ENCODE measurements at regions not wholly inside any gene's neighbourhood (a gene's known extent, or its start where the extent isn't known, plus 50 kb on each side); places are given as distances from the start of the nearest gene placed in this dataset.

DNA sequence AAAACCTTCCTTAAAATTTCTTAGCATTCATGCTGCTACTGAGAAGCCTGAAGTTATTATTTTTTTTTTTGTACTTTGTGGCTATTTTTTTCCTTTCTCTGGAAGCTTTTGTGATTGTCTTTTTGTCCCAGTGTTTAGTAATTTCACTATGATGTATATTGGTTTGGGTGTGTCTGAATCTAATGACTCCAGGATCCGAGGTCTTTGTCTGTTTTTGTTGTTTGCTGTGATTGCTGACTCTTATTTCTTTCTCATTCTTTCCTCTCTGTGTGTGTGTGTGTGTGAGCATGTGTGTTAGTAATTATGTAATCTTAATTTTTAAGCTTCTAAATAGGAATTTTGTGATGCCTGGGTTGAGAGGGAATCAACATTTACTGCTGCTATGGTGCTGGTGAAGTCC is 152.0 kb downstream of the RAP2B start:
- no peak for DNase-seq

DNA sequence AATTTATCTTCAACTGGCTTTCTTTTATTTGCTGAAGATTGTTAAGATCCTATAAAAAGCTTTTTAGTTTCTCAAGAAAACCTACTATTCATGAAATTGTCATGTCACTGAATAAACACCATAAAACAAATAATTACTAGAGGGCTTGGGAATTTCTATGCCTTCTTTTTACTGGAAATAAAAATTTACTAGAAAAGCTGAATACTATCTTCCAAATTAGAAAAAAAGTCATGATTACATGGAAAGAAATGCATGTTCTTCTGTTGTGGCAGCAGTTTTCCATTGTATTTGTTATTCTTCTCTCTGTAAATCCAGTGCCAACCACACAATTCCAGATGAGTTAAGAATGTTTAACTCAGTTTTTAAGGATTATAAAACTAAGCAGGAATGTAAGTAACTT is 153.8 kb downstream of the RAP2B start:
- no peak for DNase-seq

- DNase-seq: no peak
Observed at GRCh38 chr3:153319705-153320554, 157.9 kb downstream of the RAP2B start.

- no peak for DNase-seq
Observed at GRCh38 chr3:153320585-153321128, 158.6 kb downstream of the RAP2B start.

GRCh38 chr3:153328690-153329089 is 166.7 kb downstream of the RAP2B start:
- DNase-seq: no peak

DNA sequence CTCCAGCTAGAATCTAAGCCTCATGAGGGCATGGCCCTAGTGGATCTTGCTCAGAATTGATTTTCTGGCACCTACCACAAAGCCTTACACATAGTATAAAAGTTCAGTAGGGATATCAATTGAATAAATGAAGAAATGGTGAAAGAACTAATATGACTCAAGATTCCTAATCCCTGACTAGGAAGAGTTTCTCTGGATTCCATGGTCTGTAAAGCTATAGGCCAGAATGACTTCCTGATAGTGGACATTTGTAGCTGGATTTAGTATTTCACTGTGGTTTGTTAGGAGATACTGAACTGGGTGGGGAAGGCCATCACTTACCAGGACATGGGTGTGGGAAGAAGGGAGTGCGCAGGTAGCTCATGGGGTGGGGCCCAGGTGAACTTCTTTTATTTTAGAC is 168.9 kb downstream of the RAP2B start:
- DNase-seq: no peak

DNA sequence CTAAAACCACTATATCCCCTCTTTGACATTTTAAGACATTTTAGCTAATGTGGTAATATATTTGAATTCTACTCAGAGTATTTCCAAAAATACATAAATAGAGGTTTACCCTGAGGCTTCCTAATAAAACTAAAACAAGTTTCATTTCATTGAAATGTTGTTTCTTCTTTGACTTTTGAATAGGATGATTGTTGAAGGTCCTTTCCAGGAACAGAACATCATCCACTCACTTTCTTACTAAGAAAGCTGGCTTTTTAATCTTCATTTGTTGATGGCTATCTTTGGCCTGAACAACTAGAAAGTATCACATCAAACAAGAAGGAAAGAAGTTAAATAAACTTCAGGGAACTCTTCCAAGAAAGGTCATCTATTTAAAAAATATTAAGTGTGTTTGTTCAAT is 169.7 kb downstream of the RAP2B start:
- no peak for DNase-seq

GRCh38 chr3:153334558-153334957 is 172.5 kb downstream of the RAP2B start:
- no peak for DNase-seq

GRCh38 chr3:153337369-153337768 is 175.3 kb downstream of the RAP2B start:
- no peak for DNase-seq

- DNase-seq: no peak
Observed at GRCh38 chr3:153338487-153338886, 176.5 kb downstream of the RAP2B start.

DNA sequence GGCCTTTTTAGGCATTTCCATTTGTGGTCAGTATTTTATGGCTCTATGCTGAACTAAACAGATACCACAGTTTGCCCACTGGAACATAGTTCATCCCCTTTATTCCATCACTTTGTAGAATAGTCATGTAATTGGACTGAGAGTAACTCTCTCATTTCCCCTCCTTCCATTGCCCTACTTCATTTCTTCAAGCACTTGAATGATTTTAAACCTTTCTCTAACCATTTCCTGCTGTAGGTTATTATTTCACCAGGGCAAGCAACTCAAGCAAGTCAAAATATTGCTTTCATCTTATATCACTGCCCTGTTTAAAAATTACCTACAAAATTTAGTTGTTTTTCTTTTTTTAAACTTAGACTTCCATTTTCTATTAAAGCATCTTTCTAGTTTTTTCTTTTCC is 177.0 kb downstream of the RAP2B start:
- no peak for DNase-seq

DNA sequence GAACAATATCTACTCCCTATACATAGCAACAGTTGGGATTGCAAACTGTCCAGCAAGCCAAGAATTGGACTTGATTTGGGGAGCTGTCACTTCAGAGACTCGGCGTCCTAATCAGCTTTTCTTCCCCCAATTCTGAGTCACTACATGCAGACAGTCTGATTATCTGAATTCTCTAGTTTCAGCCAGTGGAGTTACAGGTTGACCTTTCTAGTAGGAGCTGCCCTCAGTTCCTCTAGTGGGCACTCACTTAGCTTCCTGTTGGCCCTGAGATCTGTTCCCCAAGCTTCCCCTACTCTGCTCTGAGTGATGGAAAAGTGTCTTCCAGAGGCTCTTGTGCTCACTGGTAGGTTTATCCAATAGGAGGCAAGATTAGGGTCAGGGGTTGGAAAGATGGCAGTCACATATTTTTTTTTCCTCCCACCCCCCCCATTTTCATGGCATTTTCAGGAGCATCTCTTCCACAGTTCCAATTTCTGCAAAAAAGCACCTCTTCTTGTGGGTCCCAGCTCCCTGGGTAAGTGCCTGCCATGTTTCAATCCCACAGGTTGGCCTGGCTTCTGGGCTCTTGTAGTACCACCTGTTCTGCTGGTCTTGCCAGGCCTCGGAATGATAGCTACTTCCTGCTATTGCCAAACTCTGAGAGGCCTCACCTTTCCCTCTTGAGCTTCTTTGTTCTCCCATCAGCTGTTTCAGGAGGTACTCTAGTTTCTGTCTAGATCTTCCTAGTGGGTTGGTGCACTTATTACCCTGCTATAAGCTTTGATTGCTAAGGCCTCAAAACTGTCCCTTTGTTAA is 182.2 kb downstream of the RAP2B start:
- DNase-seq: no peak

- DNase-seq: no peak
Observed at GRCh38 chr3:153348457-153349107, 186.6 kb downstream of the RAP2B start.

GRCh38 chr3:153349108-153349499 is 187.1 kb downstream of the RAP2B start:
- DNase-seq: no peak

- DNase-seq: no peak
Observed at GRCh38 chr3:153350420-153350819, 188.4 kb downstream of the RAP2B start.

GRCh38 chr3:153354641-153355040 is 192.6 kb downstream of the RAP2B start:
- no peak for DNase-seq

DNA sequence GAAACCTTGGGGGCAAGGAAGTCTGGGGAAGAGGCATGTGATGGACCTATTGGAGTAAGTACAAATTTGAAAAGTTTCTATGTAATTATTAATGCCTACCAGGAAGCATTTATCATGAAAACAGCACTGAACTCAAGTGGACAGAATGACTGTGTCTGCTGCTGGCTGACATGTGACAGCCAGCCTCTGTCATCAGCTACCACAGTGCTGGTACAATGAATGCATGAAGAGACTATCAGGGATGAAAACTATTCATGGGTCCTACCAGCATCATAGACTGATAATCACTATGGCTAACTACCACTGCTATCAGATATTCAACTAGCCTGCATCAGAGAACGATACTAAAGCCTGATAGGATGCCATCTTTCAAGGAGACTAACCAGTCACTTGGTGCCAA is 193.5 kb downstream of the RAP2B start:
- no peak for DNase-seq

- no peak for DNase-seq
Observed at GRCh38 chr3:153356908-153357307, 194.9 kb downstream of the RAP2B start.

GRCh38 chr3:153357436-153357835 is 195.4 kb downstream of the RAP2B start:
- no peak for DNase-seq

DNA sequence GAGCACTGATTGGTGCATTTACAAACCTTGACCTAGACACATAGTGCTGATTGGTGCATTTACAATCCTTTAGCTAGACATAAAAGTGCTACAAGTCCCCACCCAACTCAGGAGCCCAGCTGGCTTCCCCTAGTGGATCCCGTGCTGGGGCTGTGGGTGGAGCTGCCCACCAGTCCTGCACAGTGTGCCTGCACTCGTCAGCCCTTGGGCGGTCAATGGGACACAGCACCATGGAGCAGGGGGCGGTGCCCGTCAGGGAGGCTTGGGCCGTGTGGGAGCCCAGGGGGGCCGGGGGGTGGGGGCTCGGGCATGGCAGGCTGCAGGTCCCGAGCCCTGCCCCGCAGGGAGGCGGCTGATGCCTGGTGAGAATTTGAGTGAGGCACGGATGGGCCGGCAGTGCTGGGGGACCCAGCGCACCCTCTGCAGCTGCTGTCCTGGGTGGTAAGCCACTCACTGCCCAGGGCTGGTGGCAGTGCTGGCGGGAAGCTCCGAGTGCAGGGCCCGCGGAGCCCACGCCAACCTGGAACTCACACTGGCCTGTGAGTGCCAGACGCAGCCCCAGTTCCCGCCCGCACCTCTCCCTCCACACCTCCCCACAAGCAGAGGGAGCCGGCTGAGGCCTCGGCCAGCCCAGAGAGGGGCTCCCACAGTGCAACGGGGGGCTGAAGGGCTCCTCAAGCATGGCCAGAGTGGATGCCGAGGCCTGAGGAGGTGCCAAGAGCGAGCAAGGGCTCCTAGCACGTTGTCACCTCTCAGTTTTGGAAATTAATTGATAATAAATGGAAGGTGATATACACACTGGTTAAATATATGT is 207.7 kb downstream of the RAP2B start:
- DNase-seq: no peak

DNA sequence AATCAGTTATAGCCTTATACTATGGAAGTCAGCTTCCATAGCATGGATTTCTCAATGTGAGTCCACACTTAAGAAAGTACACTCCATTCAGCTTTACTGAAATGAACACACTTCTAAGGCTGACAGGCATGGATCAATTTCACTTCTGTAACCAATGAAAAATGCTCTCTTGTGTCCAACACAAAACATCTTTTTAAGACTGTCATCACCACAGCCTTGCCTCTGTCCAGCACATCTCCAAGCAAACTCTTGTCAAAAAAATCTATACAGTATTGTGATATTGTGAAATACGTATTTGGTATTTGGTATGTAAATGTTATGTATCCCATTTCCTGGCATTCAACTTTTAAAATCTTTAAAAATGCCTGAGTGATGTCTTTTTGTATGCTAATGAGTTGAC is 208.7 kb downstream of the RAP2B start:
- no peak for DNase-seq

GRCh38 chr3:153372326-153372725 is 210.3 kb downstream of the RAP2B start:
- DNase-seq: no peak

DNA sequence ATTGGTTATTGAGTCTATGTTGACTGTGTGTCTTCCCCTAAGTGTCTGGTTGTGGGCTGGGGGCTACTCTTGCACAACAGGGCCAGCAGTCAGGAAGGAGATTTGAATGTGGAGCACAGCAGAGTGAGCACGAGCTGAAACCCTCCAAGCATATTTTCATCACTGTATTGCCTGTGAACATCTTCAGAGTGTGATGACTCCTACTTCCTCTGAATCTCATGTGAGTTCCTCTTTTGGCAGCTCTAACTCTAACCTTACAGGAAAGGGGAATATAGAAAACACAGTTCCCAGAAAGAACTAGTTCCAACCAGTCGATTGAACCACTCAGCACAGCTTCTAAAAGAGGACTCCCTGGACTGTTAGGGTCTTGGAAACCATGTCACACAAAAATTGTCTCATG is 211.6 kb downstream of the RAP2B start:
- no peak for DNase-seq

Measured in femur (tissue), 1 donor.